ENCODE measurements at regions not wholly inside any gene's neighbourhood (a gene's known extent, or its start where the extent isn't known, plus 50 kb on each side); places are given as distances from the start of the nearest gene placed in this dataset.

DNA sequence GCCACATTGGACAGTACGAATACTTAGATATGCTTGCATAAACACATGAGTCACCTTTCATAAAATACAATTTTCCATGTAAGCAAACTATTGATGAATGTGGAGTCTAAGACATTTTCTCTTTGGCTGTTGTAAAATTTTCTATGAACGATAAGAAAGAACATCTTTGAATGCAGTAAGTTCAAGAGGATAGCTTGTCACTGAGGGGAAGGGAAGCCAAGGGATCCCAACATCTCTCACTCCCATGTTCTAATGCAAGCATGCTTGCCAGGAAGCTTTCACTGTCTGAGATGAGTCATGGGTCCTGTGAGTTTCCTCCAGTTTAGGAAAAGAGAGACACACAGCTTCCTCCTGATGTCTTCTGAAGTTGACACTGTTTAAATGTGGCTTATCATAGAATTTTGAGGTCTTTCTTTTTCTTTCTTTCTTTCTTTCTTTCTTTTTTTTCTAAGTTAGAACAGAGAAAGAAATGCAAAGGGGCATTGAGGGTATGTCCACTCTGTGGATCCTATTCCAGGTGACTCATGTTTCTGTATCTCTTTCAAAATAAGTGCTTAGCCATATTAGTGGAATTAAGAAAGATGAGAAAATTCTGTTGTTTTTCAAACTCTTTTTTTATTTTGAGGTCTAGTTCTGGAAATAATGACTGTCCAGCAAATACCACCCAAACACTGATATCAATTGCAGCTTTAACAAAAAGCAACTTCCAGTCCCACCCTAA, 146.6 kb downstream of the RDH14 start:
- TF ChIP-seq ESRRG (CRISPR knock-in tag; IDR thresholded peaks at IDR 0.05), result no peak
- TF ChIP-seq OSR1 (CRISPR knock-in tag; IDR thresholded peaks at IDR 0.05), result no peak
